KMS-11 (cell line): ENCODE measurements at regions not wholly inside any gene's neighbourhood (a gene's known extent, or its start where the extent isn't known, plus 50 kb on each side); places are given as distances from the start of the nearest gene placed in this dataset.

Experiments used
- H2AFZ ChIP-seq: fragments of 200-600 bp; sonication (generic); 2 replicates; pipeline ENCODE4 v1.6.1; 2016; ENCODE audit warnings: antibody characterized with exemption, mixed run types, low read depth
- H3K27ac ChIP-seq: fragments of 200-600 bp; sonication (generic); 2 replicates; pipeline ENCODE4 v1.6.1; 2016; ENCODE audit warnings: mild to moderate bottlenecking, mixed run types
- H3K27me3 ChIP-seq: fragments of 200-600 bp; sonication (generic); 2 replicates; pipeline ENCODE4 v1.6.1; 2017; ENCODE audit warnings: mild to moderate bottlenecking, low read depth, mixed run types, moderate library complexity; ENCODE audit not compliant: insufficient read depth
- H3K36me3 ChIP-seq: fragments of 200-600 bp; sonication (generic); 2 replicates; pipeline ENCODE4 v1.6.1; 2017; ENCODE audit warnings: mild to moderate bottlenecking, mixed run types; ENCODE audit not compliant: insufficient read depth
- H3K4me1 ChIP-seq: fragments of 200-600 bp; sonication (generic); 2 replicates; pipeline ENCODE4 v1.6.1; 2016; ENCODE audit warnings: mild to moderate bottlenecking, low read depth, mixed run types; ENCODE audit not compliant: poor library complexity, severe bottlenecking
- H3K4me2 ChIP-seq: fragments of 200-600 bp; sonication (generic); 2 replicates; pipeline ENCODE4 v1.7.0; 2016; ENCODE audit warnings: mild to moderate bottlenecking, mixed run types
- H3K4me3 ChIP-seq: fragments of 200-600 bp; sonication (generic); IDR thresholded peaks from 2 replicates; pipeline ENCODE4 v1.6.1; 2017; ENCODE audit warnings: low read depth, low read length, mixed read lengths; ENCODE audit not compliant: insufficient read depth
- H3K79me2 ChIP-seq: fragments of 200-600 bp; sonication (generic); 2 replicates; pipeline ENCODE4 v1.6.1; 2016; ENCODE audit warnings: low read depth, mixed run types; ENCODE audit not compliant: insufficient read depth
- H3K9ac ChIP-seq: fragments of 200-600 bp; sonication (generic); 2 replicates; pipeline ENCODE4 v1.6.1; 2016; ENCODE audit warnings: mild to moderate bottlenecking, mixed run types
- H4K20me1 ChIP-seq: fragments of 200-600 bp; sonication (generic); 2 replicates; pipeline ENCODE4 v1.6.1; 2016; ENCODE audit warnings: mild to moderate bottlenecking, mixed run types; ENCODE audit not compliant: insufficient read depth
- TF ChIP-seq, protein P1 (sequence below): fragments of 200-600 bp; sonication (generic); conservative IDR thresholded peaks from 2 replicates; pipeline ENCODE4 v1.6.1; 2017; ENCODE audit warnings: low read depth, mild to moderate bottlenecking, antibody characterized with exemption, low read length, moderate library complexity, mixed read lengths

DNA sequence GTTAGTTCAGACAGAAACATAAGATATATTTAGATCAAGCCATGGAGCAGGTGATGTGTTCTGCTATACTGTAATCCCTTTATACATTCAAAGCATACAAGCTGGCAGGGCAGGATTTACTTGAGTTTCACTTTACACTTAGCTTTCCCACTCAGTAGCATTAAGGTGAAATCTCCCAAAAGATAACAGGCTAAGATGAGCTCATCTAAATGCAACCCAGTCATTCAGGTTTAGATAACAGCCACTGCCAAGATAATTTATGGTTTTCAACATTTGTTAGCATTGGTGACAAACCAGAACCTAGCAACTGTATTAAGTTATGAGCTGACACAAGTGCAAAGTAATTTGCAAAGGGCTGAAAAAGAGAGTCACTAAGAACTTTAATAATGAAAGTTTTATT lies 925.1 kb upstream of the ATXN7L3B start:
- Histone ChIP-seq H4K20me1 (no peaks in the 10 kb centered on the region), H3K27ac (no peak overlapping the region), H3K4me3 (no peak overlapping the region), H3K4me2 (no peak overlapping the region), H3K4me1 (no peaks in the 10 kb centered on the region), H3K79me2 (no peaks in the 10 kb centered on the region), H3K36me3 (no peaks in the 10 kb centered on the region), H3K27me3 (no peaks in the 10 kb centered on the region), H2AFZ (no peak overlapping the region), H3K9ac (no peak overlapping the region)
- TF ChIP-seq, protein P1, sequence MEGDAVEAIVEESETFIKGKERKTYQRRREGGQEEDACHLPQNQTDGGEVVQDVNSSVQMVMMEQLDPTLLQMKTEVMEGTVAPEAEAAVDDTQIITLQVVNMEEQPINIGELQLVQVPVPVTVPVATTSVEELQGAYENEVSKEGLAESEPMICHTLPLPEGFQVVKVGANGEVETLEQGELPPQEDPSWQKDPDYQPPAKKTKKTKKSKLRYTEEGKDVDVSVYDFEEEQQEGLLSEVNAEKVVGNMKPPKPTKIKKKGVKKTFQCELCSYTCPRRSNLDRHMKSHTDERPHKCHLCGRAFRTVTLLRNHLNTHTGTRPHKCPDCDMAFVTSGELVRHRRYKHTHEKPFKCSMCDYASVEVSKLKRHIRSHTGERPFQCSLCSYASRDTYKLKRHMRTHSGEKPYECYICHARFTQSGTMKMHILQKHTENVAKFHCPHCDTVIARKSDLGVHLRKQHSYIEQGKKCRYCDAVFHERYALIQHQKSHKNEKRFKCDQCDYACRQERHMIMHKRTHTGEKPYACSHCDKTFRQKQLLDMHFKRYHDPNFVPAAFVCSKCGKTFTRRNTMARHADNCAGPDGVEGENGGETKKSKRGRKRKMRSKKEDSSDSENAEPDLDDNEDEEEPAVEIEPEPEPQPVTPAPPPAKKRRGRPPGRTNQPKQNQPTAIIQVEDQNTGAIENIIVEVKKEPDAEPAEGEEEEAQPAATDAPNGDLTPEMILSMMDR = no peak

DNA sequence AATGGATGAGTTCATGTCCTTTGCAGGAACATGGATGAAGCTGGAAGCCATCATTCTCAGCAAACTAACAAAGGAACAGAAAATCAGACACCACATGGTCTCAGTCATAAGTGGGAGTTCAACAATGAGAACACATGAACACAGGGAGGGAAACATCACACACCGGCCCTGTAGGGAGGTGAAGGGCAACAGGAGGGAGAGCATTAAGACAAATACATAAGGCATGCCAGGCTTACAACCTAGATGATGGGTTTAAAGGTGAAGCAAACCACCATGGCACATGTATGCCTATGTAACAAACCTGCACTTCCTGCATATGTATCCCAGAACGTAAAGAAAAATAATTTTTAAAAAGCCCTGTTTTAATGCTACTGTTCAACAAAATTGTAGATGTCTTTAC lies 914.2 kb upstream of the ATXN7L3B start:
- no peak overlapping the region for H3K4me3 ChIP-seq
- H3K27ac ChIP-seq = no peak overlapping the region
- TF ChIP-seq, protein P1 = no peak
- H2AFZ ChIP-seq = no peak overlapping the region
- no peaks in the 10 kb centered on the region for H3K79me2 ChIP-seq
- H3K4me1 ChIP-seq = no peaks in the 10 kb centered on the region
- no peak overlapping the region for H3K9ac ChIP-seq
- H3K27me3 ChIP-seq = no peaks in the 10 kb centered on the region
- H4K20me1 ChIP-seq = no peaks in the 10 kb centered on the region
- no peaks in the 10 kb centered on the region for H3K36me3 ChIP-seq
- no peak overlapping the region for H3K4me2 ChIP-seq

DNA sequence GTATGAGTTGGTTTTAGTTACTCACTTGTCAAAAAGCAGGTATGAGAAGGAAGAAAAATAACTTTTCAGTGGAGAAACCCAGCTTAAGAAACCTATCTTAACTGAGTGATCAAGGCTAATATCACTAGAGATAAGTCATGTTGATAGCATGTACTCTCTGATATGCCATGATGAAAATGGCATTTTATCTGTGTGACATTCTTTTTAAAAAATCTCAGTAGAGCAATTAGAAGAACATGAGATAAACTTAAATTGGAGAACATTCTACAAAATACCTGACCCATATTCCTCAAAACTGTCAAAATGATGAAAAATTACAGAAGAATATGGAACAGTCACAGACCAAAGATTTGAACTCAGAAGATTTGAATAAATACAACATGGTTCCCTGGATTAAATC lies 912.4 kb upstream of the ATXN7L3B start:
- no peak overlapping the region for H3K4me3 ChIP-seq
- no peaks in the 10 kb centered on the region for H3K4me1 ChIP-seq
- no peaks in the 10 kb centered on the region for H3K27me3 ChIP-seq
- no peak overlapping the region for H2AFZ ChIP-seq
- H4K20me1 ChIP-seq = no peaks in the 10 kb centered on the region
- no peak overlapping the region for H3K27ac ChIP-seq
- no peak overlapping the region for H3K9ac ChIP-seq
- no peak overlapping the region for H3K4me2 ChIP-seq
- no peaks in the 10 kb centered on the region for H3K36me3 ChIP-seq
- no peaks in the 10 kb centered on the region for H3K79me2 ChIP-seq
- TF ChIP-seq, protein P1 = no peak

DNA sequence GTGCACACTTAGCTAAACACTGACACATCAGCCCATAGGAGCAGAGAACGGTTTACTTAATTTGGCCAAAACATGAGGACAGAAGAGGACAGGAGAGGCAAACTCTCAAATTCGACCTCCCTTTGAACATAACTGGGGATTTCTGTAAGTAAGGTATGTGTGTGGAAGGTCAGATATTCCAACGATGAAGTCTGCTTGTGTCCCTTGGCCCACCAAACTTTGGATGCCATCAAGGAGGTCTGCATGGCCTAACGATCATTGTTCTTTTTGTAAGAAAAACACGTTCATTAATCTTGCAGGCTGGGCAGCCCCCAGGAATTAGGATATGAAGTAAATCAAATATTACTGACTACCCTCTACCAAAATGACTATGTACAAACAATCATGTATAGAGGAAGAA lies 908.5 kb upstream of the ATXN7L3B start:
- H3K27ac ChIP-seq = no peak overlapping the region
- H3K4me3 ChIP-seq = no peak overlapping the region
- no peaks in the 10 kb centered on the region for H3K36me3 ChIP-seq
- no peaks in the 10 kb centered on the region for H4K20me1 ChIP-seq
- H3K27me3 ChIP-seq = no peaks in the 10 kb centered on the region
- H3K9ac ChIP-seq = no peak overlapping the region
- no peak overlapping the region for H3K4me2 ChIP-seq
- TF ChIP-seq, protein P1 = no peak
- H3K79me2 ChIP-seq = no peaks in the 10 kb centered on the region
- no peaks in the 10 kb centered on the region for H3K4me1 ChIP-seq
- H2AFZ ChIP-seq = no peak overlapping the region
